GM18907 (cell line): ENCODE measurements at regions not wholly inside any gene's neighbourhood (a gene's known extent, or its start where the extent isn't known, plus 50 kb on each side); places are given as distances from the start of the nearest gene placed in this dataset.
"Not testable (repeated sequence)": the region's sequence is repeated elsewhere in the genome, so short reads cannot be mapped to it uniquely, and the experiment has no call there.

Source experiments
- ATAC-seq: cut with Tn5 transposase; IDR thresholded peaks from one replicate; pipeline ENCODE4 v1.9.1; 2021; ENCODE audit warnings: mild to moderate bottlenecking, moderate library complexity; ENCODE audit not compliant: unreplicated experiment

DNA sequence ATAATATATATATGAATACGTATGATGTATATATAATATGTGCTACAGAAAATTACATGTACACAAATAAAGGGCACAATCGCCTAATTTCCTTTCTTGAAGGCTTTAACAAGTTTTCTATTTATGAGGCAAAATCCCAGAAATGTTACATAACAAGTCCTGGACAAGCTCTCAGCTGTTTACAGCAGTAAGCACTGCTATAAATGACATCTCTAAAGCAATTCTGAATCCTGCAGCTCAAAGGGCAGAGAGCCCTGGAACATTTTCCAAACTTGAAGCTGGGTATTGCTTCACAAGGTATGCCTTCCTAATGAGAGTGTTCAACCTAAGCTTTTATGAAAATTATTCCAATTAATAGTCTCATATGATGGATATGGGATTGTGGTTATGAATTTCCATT, 222.3 kb upstream of the GCFC2 start:
- ATAC-seq = no peak

- no peak for ATAC-seq
Measured at GRCh38 chr2:75928093-75928492, 217.4 kb upstream of the GCFC2 start.

DNA sequence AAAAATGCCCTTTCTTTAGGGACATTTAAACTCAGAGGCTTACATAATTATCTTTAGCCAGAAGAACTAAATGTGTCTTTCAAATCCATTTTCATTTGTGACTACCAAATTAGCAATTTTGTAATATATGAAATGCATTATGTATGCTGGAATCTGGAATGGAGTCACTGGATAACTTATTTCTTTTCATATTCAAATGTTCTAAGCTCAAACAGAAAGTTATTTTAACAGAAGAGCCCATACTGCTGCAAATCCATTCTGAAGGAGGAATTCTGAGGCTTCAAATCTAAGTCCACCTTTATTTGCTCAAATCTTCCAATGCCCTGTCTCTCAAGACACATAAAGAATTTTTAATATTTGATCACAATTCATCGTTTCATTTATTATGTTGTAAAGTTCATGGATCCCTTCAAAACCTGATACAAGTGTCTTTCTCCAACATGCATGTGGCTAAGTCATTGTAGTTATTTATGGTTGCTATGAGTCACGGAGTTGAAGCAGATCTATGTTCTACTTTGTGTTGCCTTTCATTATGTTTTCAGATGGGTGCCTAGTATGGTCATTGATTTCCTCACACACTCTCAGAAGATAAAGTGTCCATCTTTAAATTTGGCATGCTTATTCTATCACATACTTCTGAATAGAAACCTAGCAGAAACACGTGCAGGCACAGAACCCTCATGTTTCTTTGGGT, 214.8 kb upstream of the GCFC2 start:
- ATAC-seq = no peak

DNA sequence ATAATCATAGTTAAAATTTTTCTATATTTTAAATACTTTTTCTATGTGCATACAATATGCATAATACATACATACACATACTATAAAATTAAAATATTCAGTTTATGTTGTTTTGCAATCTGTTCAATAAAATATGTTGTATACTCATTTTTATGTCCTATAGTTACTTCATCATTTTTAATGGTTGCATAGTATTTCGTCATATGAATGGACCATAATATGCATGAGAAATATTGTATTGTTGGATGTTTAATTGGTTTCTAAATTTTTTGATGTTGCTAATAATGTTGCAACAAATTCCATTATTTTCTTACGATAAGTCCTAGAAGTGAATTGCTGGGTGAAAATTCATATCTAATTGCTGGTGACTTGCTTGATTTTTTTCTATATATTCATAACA, 211.5 kb upstream of the GCFC2 start:
- no peak for ATAC-seq

GRCh38 chr2:75920859-75921551, 210.3 kb upstream of the GCFC2 start:
- no peak for ATAC-seq

GRCh38 chr2:75915851-75916634, 205.3 kb upstream of the GCFC2 start:
- no peak for ATAC-seq

GRCh38 chr2:75896779-75897366, 186.2 kb upstream of the GCFC2 start:
- ATAC-seq = peak; percentile 88

DNA sequence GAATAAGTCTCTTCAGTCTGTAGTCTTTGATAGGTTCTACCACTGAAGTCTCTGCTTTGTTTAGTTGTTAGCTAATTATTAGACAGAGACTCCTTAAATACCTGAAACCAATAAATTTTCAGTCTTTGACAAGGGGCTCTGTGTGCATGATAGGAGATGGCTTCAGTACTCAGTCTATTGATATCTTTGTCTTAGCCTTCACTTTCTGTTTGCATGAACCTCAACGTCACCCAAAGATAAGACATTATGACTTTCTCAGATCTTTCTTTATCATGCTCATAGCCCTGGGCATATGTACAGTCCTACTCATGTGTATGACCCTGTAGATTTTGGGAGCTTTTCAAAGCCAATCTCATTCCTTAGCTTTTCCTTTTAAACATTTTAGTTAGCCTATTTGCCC, 183.5 kb upstream of the GCFC2 start:
- ATAC-seq = peak; percentile 84

GRCh38 chr2:75892490-75892889, 181.8 kb upstream of the GCFC2 start:
- ATAC-seq = peak; percentile 60

DNA sequence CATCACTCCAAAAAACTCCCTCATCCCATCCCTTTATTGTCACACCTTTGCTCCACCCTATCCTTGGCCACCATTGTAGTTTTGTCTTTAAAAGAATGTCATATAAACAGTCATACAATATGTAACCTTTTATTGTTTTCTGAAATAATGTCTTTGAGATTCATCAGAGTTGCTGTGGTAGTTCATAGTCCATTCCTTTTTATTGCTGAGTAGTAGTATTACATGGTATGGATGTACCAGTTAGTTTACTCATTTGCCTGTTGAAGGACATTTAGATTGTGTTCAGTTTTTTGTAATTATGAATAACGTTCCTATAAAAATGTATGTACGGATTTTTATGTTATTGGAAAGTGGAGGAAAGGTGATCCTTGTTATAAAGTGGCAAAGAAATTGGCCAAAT, 171.8 kb upstream of the GCFC2 start:
- no peak for ATAC-seq

DNA sequence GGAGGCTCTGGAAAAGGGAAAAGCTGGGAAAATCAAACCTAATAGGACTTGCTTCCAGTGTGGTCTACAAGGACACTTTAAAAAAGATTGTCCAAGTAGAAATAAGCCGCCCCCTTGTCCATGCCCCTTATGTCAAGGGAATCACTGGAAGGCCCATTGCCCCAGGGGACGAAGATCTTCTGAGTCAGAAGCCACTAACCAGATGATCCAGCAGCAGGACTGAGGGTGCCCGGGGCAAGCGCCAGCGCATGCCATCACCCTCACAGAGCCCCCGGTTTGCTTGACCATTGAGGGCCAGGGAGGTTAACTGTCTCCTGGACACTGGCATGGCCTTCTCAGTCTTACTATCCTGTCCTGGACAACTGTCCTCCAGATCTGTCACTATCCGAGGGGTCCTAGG, 164.9 kb upstream of the GCFC2 start:
- not testable (repeated sequence) for ATAC-seq

DNA sequence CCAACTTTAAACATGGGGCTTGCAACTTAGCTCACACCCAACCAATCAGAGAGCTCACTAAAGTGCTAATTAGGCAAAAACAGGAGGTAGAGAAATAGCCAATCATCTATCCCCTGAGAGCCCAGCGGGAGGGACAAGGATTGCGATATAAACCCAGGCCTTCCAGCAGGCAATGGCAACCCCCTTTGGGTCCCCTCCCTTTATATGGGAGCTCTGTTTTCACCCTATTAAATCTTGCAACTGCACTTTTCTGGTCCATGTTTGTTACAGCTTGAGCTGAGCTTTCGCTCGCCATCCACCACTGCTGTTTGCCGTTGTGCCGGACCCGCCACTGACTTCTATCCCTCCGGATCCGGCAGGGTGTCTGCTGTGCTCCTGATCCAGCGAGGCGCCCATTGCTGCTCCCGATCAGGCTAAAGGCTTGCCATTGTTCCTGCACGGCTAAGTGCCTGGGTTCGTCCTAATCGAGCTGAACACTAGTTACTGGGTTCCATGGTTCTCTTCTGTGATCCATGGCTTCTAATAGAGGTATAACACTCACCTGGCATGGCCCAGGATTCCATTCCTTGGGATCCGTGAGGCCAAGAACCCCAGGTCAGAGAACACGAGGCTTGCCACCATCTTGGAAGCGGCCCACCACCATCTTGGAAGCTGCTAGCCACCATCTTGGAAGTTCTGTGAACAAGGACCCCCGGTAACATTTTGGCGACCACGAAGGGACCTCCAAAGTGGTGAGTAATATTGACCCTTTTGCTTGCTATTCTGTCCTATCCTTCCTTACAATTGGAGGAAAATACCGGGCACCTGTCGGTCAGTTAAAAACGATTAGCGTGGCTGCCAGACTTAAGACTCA, 161.3 kb upstream of the GCFC2 start:
- not testable (repeated sequence) for ATAC-seq

DNA sequence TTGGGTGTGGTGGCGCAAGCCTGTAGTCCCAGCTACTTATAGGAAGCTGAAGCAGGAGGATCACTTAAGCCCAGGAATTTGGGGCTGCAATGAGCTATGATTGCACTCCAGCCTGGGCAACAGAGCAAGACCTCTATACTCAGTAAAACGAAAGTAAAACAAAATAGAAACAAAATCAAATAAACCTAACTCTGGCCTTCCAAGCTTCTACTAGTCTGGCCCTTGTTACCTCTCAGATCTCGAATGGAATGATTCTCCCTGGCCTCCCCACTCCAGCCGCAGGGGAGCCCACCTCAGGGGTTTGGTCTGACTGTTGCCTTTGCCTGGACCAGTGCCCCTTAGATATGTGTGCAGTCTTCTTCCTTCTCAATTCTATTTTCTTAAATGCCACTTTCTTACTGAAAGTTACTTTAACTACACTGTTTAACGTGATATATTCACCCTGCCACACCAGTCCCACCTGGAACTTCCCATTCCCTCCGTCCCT, 160.0 kb upstream of the GCFC2 start:
- ATAC-seq = no peak

DNA sequence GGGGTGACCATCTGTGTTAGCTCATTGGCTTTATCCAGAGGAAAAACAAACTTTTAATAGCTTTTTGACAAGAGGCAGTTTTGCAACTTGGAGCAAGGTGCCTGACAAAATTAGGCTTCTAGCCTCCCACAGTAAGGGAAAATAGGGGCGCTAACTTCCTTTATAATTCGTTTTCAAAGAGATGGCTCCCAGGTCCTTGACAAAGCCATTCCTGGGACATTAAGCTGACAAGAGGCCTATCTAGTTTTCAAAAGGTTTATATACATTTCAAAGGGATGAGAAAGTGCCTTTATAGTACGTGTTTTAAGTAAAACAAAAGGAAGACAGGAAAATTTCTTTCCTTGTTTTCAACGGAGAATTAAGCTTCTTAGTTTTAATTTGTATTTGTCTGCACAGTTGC, 159.4 kb upstream of the GCFC2 start:
- ATAC-seq = no peak

DNA sequence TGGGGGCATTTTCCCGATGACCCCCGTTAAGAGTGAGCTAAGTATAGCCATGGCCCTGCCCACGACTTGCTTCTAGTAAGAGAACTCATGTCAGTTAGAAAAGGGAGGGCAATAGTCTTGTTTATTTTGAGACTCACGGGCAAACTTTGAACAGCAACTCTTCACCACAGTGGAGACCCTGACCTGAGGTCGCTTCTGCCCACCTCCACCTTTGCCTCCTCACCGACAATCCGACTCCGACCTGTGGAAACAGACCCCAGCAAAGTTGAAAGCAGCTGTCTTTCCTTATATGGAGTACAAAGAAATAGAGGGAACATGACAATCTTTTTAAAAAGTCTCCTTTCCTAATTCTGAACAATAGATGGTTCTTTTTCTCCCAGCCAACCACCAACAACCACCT, 155.0 kb upstream of the GCFC2 start:
- no peak for ATAC-seq

- no peak for ATAC-seq
Measured at GRCh38 chr2:75865083-75865482, 154.4 kb upstream of the GCFC2 start.

DNA sequence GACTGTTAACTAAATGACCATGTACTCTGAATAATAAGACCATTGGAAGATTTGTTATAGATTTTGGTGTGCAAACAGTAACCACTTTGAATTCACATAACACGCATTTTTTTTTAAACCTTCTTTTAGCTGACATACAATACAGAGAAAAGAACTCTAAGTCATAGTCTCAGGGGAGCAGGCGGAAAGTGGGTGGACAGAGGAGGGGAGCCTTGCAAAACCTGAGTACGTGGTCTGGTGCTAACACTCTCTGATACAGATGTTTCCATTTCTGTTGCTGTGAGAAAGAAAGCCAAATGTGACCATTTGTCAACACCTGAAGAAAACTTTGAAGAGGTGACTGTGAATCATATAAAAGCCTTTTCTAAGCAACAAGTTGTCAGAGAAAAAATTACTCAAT, 151.8 kb upstream of the GCFC2 start:
- ATAC-seq = no peak

GRCh38 chr2:75853436-75853835, 142.7 kb upstream of the GCFC2 start:
- ATAC-seq = no peak

GRCh38 chr2:75852639-75853038, 141.9 kb upstream of the GCFC2 start:
- no peak for ATAC-seq

DNA sequence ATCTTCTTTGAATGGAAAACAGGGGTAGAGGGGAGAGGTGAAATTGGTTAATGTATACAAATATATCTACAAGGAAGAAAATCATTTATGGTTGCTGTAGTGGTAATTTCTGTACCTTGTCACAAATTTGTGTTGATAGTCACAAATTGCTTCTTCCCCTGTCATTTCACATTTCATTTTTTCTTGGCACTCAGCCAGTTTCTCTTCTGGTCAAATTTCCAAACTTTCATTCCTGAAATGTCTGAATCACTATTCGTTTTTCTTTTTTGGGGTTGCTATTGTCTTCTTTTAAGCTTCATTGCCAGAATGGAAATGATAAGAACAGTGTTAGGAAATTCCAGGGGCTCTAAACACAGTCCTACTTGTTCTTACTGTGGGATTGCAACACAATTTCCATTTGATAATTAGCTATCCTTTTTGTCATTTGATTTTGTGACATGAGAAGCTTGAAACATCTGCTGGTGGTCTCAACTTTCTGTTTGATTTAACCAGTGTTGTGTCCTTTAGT, 136.0 kb upstream of the GCFC2 start:
- no peak for ATAC-seq
